ENCODE measurements at regions not wholly inside any gene's neighbourhood (a gene's known extent, or its start where the extent isn't known, plus 50 kb on each side); places are given as distances from the start of the nearest gene placed in this dataset.

- Histone ChIP-seq H3K9ac (no peak overlapping the region), H3K4me2 (no peak overlapping the region), H3K27me3 (no peaks in the 10 kb centered on the region), H3K79me2 (ENCODE audit: low read depth) (no peaks in the 10 kb centered on the region), H3K27ac (no peak overlapping the region), H3F3A (ENCODE audit: low read depth) (peaks cover 7% of the 10 kb centered on the region), H3K4me3 (no peak overlapping the region), H3K36me3 (no peaks in the 10 kb centered on the region), H3K4me1 (peaks cover 13% of the 10 kb centered on the region), H4K20me1 (ENCODE audit: low read depth) (no peaks in the 10 kb centered on the region), H2AFZ (replicated peaks) (no peak overlapping the region), H3K9me3 (ENCODE audit: low read depth) (no peaks in the 10 kb centered on the region)
- no peak overlapping the region for H3K27ac Mint-ChIP-seq
- no peak for DNase-seq (ENCODE audit: low spot score)
- no peaks in the 10 kb centered on the region for H3K36me3 Mint-ChIP-seq
- no peaks in the 10 kb centered on the region for H3K9me3 Mint-ChIP-seq
- H3K27me3 Mint-ChIP-seq (ENCODE audit: insufficient read depth, low read depth) = peaks cover 4% of the 10 kb centered on the region
- TF ChIP-seq EZH2 (IDR thresholded peaks at IDR 0.05) (no peak), EZH2phosphoT487 (IDR thresholded peaks at IDR 0.05) (no peak)
- TF ChIP-seq, protein P1, sequence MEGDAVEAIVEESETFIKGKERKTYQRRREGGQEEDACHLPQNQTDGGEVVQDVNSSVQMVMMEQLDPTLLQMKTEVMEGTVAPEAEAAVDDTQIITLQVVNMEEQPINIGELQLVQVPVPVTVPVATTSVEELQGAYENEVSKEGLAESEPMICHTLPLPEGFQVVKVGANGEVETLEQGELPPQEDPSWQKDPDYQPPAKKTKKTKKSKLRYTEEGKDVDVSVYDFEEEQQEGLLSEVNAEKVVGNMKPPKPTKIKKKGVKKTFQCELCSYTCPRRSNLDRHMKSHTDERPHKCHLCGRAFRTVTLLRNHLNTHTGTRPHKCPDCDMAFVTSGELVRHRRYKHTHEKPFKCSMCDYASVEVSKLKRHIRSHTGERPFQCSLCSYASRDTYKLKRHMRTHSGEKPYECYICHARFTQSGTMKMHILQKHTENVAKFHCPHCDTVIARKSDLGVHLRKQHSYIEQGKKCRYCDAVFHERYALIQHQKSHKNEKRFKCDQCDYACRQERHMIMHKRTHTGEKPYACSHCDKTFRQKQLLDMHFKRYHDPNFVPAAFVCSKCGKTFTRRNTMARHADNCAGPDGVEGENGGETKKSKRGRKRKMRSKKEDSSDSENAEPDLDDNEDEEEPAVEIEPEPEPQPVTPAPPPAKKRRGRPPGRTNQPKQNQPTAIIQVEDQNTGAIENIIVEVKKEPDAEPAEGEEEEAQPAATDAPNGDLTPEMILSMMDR (IDR thresholded peaks at IDR 0.05) = no peak
- no peak overlapping the region for H3K4me3 Mint-ChIP-seq
- peaks cover 15% of the 10 kb centered on the region for H3K4me1 Mint-ChIP-seq
These were observed 103.9 kb upstream of the TMEM132C start for GRCh38 chr12:128163086-128163485.

- Mint-ChIP-seq H3K9me3 (no peaks in the 10 kb centered on the region), H3K4me3 (no peak overlapping the region), H3K36me3 (no peaks in the 10 kb centered on the region), H3K27me3 (ENCODE audit: insufficient read depth, low read depth) (peaks cover 10% of the 10 kb centered on the region), H3K4me1 (peaks cover 17% of the 10 kb centered on the region), H3K27ac (no peak overlapping the region)
- DNase-seq (ENCODE audit: low spot score) = no peak
- H3K79me2 ChIP-seq (ENCODE audit: low read depth) = no peaks in the 10 kb centered on the region
- no peak overlapping the region for H3K4me2 ChIP-seq
- peaks cover 13% of the 10 kb centered on the region for H3K4me1 ChIP-seq
- H3K9me3 ChIP-seq (ENCODE audit: low read depth) = no peaks in the 10 kb centered on the region
- no peaks in the 10 kb centered on the region for H3F3A ChIP-seq (ENCODE audit: low read depth)
- no peak overlapping the region for H3K4me3 ChIP-seq
- no peaks in the 10 kb centered on the region for H4K20me1 ChIP-seq (ENCODE audit: low read depth)
- TF ChIP-seq EZH2 (IDR thresholded peaks at IDR 0.05) (no peak), EZH2phosphoT487 (IDR thresholded peaks at IDR 0.05) (no peak)
- TF ChIP-seq, protein P1 (IDR thresholded peaks at IDR 0.05) = no peak
- H2AFZ ChIP-seq (replicated peaks) = no peak overlapping the region
- H3K27me3 ChIP-seq = no peaks in the 10 kb centered on the region
- H3K9ac ChIP-seq = no peak overlapping the region
- no peaks in the 10 kb centered on the region for H3K36me3 ChIP-seq
- H3K27ac ChIP-seq = no peak overlapping the region
These were observed 102.4 kb upstream of the TMEM132C start for GRCh38 chr12:128164533-128164932.

DNA sequence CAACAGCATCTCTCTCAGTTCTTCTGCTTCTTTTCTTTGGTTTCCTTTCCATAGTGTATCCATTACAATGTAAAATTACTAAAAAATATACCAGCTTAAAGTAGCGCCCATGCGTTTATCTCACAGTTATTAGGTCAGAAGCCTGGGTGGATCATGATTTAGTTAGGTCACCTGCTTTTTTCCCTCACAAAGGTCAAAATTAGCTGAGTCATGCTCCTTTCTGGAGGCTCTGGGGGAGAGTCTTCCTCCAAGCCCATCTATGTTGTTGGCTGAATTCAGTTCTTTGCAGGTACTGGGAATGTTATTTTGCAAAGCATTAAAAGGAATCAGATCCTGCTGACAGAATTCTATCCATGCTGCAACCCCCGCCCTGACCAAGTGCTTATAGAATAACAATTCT, 101.6 kb upstream of the TMEM132C start:
- no peaks in the 10 kb centered on the region for H3K79me2 ChIP-seq (ENCODE audit: low read depth)
- H3K9ac ChIP-seq = no peak overlapping the region
- H3K4me3 ChIP-seq = no peak overlapping the region
- H3K4me3 Mint-ChIP-seq = no peak overlapping the region
- DNase-seq (ENCODE audit: low spot score) = no peak
- no peaks in the 10 kb centered on the region for H4K20me1 ChIP-seq (ENCODE audit: low read depth)
- no peak overlapping the region for H2AFZ ChIP-seq (replicated peaks)
- no peak overlapping the region for H3K27ac ChIP-seq
- TF ChIP-seq, protein P1 (IDR thresholded peaks at IDR 0.05) = no peak
- TF ChIP-seq EZH2 (IDR thresholded peaks at IDR 0.05) = no peak
- no peak for TF ChIP-seq EZH2phosphoT487 (IDR thresholded peaks at IDR 0.05)
- no peak overlapping the region for H3K27ac Mint-ChIP-seq
- no peaks in the 10 kb centered on the region for H3K9me3 Mint-ChIP-seq
- no peaks in the 10 kb centered on the region for H3K27me3 ChIP-seq
- H3K9me3 ChIP-seq (ENCODE audit: low read depth) = no peaks in the 10 kb centered on the region
- H3K4me1 ChIP-seq = peaks cover 22% of the 10 kb centered on the region
- H3K27me3 Mint-ChIP-seq (ENCODE audit: insufficient read depth, low read depth) = peaks cover 10% of the 10 kb centered on the region
- no peaks in the 10 kb centered on the region for H3K36me3 Mint-ChIP-seq
- no peak overlapping the region for H3K4me2 ChIP-seq
- H3F3A ChIP-seq (ENCODE audit: low read depth) = peaks cover 6% of the 10 kb centered on the region
- no peaks in the 10 kb centered on the region for H3K36me3 ChIP-seq
- peaks cover 20% of the 10 kb centered on the region for H3K4me1 Mint-ChIP-seq
